Mesendoderm (in vitro differentiated cells): ENCODE measurements at regions not wholly inside any gene's neighbourhood (a gene's known extent, or its start where the extent isn't known, plus 50 kb on each side); places are given as distances from the start of the nearest gene placed in this dataset.

Source experiments
- DNase-seq: peaks from one replicate; pipeline ENCODE4 v3.0.0; 2013
- H2AK5ac ChIP-seq: 2 replicates; pipeline ENCODE4 v1.6.1; 2013; ENCODE audit warnings: low read length, inconsistent platforms
- H2BK120ac ChIP-seq: 2 replicates; pipeline ENCODE4 v1.6.1; 2013; ENCODE audit warnings: low read depth, mild to moderate bottlenecking, low read length, moderate library complexity, mixed read lengths
- H2BK15ac ChIP-seq: replicated peaks from 2 replicates; pipeline ENCODE4 v1.6.1; 2013; ENCODE audit warnings: low read depth, mild to moderate bottlenecking, moderate library complexity
- H2BK5ac ChIP-seq: 2 replicates; pipeline ENCODE4 v1.6.1; 2013; ENCODE audit warnings: low read length, inconsistent platforms
- H3K18ac ChIP-seq: 2 replicates; pipeline ENCODE4 v1.6.1; 2013; ENCODE audit warnings: mild to moderate bottlenecking, low read length, mixed read lengths
- H3K23ac ChIP-seq: one replicate; pipeline ENCODE4 v1.6.1; 2013; ENCODE audit warnings: low read length
- H3K27ac ChIP-seq: 2 replicates; pipeline ENCODE4 v1.5.1; 2013; ENCODE audit warnings: low read depth, mild to moderate bottlenecking, inconsistent platforms, low read length, moderate library complexity
- H3K27me3 ChIP-seq: 2 replicates; pipeline ENCODE4 v1.6.1; 2013; ENCODE audit warnings: low read length, control low read depth, mild to moderate bottlenecking, inconsistent platforms; ENCODE audit not compliant: insufficient read depth, poor library complexity
- H3K36me3 ChIP-seq: 2 replicates; pipeline ENCODE4 v1.6.1; 2013; ENCODE audit warnings: low read length, inconsistent platforms; ENCODE audit not compliant: control insufficient read depth, insufficient read depth
- H3K4ac ChIP-seq: one replicate; pipeline ENCODE4 v1.6.1; 2013; ENCODE audit warnings: low read depth, mild to moderate bottlenecking, low read length, moderate library complexity
- H3K4me1 ChIP-seq: 2 replicates; pipeline ENCODE4 v1.6.1; 2013; ENCODE audit warnings: low read depth, low read length, inconsistent platforms; ENCODE audit not compliant: control insufficient read depth
- H3K4me2 ChIP-seq: 2 replicates; pipeline ENCODE4 v1.6.1; 2013; ENCODE audit warnings: low read length
- H3K4me3 ChIP-seq: 2 replicates; pipeline ENCODE4 v1.5.1; 2013; ENCODE audit warnings: mild to moderate bottlenecking, low read length
- H3K56ac ChIP-seq: one replicate; pipeline ENCODE4 v1.6.1; 2013; ENCODE audit warnings: low read length
- H3K79me1 ChIP-seq: 2 replicates; pipeline ENCODE4 v1.6.1; 2013; ENCODE audit warnings: low read length, inconsistent platforms
- H3K79me2 ChIP-seq: 2 replicates; pipeline ENCODE4 v1.6.1; 2013; ENCODE audit warnings: mild to moderate bottlenecking, low read length; ENCODE audit not compliant: control insufficient read depth, insufficient read depth
- H3K9ac ChIP-seq: 2 replicates; pipeline ENCODE4 v1.6.1; 2013; ENCODE audit warnings: low read length, inconsistent platforms
- H4K5ac ChIP-seq: one replicate; pipeline ENCODE4 v1.6.1; 2013; ENCODE audit warnings: low read length
- H4K8ac ChIP-seq: one replicate; pipeline ENCODE4 v1.6.1; 2013; ENCODE audit warnings: low read depth, mild to moderate bottlenecking, control low read depth, low read length, moderate library complexity
- WGBS: extraction: QIAGEN DNeasy Blood & Tissue Kit; methylation state at CpG from one replicate; pipeline ENCODE4 v1.1.7; 2013; ENCODE audit warnings: low lambda C conversion rate, missing lambda C conversion rate; ENCODE audit not compliant: insufficient coverage; ENCODE audit errors: extremely low coverage; 5-methylcytosine and 5-hydroxymethylcytosine counted together

GRCh38 chr7:18081617-18082016 is 54.0 kb upstream of the PRPS1L1 start:
- H3K4ac ChIP-seq, result no peak overlapping the region
- H4K5ac ChIP-seq, result no peak overlapping the region
- no peak overlapping the region for H3K18ac ChIP-seq
- no peak overlapping the region for H3K4me2 ChIP-seq
- no peaks in the 10 kb centered on the region for H3K79me1 ChIP-seq
- no peak overlapping the region for H3K4me3 ChIP-seq
- H3K9ac ChIP-seq, result no peak overlapping the region
- H3K56ac ChIP-seq, result no peak overlapping the region
- H3K27ac ChIP-seq, result no peak overlapping the region
- H2BK5ac ChIP-seq, result no peak overlapping the region
- H3K23ac ChIP-seq, result no peak overlapping the region
- no peaks in the 10 kb centered on the region for H3K4me1 ChIP-seq
- no peak overlapping the region for H4K8ac ChIP-seq
- H3K36me3 ChIP-seq, result no peaks in the 10 kb centered on the region
- H2AK5ac ChIP-seq, result no peak overlapping the region
- no peak overlapping the region for H2BK120ac ChIP-seq
- H2BK15ac ChIP-seq, result no peak overlapping the region
- no peaks in the 10 kb centered on the region for H3K79me2 ChIP-seq
- no peaks in the 10 kb centered on the region for H3K27me3 ChIP-seq
- no peak for DNase-seq

- no peak overlapping the region for H2BK120ac ChIP-seq
- no peaks in the 10 kb centered on the region for H3K79me1 ChIP-seq
- H4K8ac ChIP-seq, result no peak overlapping the region
- no peaks in the 10 kb centered on the region for H3K27me3 ChIP-seq
- H2BK15ac ChIP-seq, result no peak overlapping the region
- H3K36me3 ChIP-seq, result no peaks in the 10 kb centered on the region
- no peak overlapping the region for H3K23ac ChIP-seq
- no peak overlapping the region for H3K4me3 ChIP-seq
- no peak overlapping the region for H3K27ac ChIP-seq
- H3K79me2 ChIP-seq, result no peaks in the 10 kb centered on the region
- H3K4ac ChIP-seq, result no peak overlapping the region
- H3K18ac ChIP-seq, result no peak overlapping the region
- no peak overlapping the region for H2AK5ac ChIP-seq
- H4K5ac ChIP-seq, result no peak overlapping the region
- H3K4me1 ChIP-seq, result no peaks in the 10 kb centered on the region
- DNase-seq, result no peak
- H3K9ac ChIP-seq, result no peak overlapping the region
- H2BK5ac ChIP-seq, result no peak overlapping the region
- no peak overlapping the region for H3K56ac ChIP-seq
- WGBS, result no CpG with 5 or more reads among the region's 2 CpGs
- H3K4me2 ChIP-seq, result no peak overlapping the region
Observed at GRCh38 chr7:18082169-18082568, 54.5 kb upstream of the PRPS1L1 start.

GRCh38 chr7:18086165-18087025 is 58.7 kb upstream of the PRPS1L1 start:
- Histone ChIP-seq H3K9ac (peak overlapping the region; percentile 49), H3K4me2 (peak overlapping the region; percentile 79), H3K56ac (peak overlapping the region; percentile 58), H3K18ac (no peak overlapping the region), H4K8ac (no peak overlapping the region), H2BK15ac (no peak overlapping the region), H3K4me1 (no peaks in the 10 kb centered on the region), H3K79me1 (no peaks in the 10 kb centered on the region), H3K23ac (no peak overlapping the region), H3K27ac (no peak overlapping the region), H2AK5ac (no peak overlapping the region), H3K36me3 (no peaks in the 10 kb centered on the region), H3K79me2 (no peaks in the 10 kb centered on the region), H3K4me3 (peak overlapping the region; percentile 50), H3K4ac (no peak overlapping the region), H2BK5ac (no peak overlapping the region), H3K27me3 (no peaks in the 10 kb centered on the region), H4K5ac (no peak overlapping the region), H2BK120ac (no peak overlapping the region)
- DNase-seq, result peak; percentile 34
- no CpG with 5 or more reads among the region's 108 CpGs for WGBS

- H2BK15ac ChIP-seq, result no peak overlapping the region
- WGBS, result no CpG with 5 or more reads among the region's 38 CpGs
- peak; percentile 42 for DNase-seq
- no peak overlapping the region for H3K56ac ChIP-seq
- no peak overlapping the region for H4K5ac ChIP-seq
- H3K27ac ChIP-seq, result no peak overlapping the region
- H3K23ac ChIP-seq, result no peak overlapping the region
- no peak overlapping the region for H4K8ac ChIP-seq
- no peak overlapping the region for H2AK5ac ChIP-seq
- no peak overlapping the region for H2BK5ac ChIP-seq
- H3K79me1 ChIP-seq, result no peaks in the 10 kb centered on the region
- H3K4me3 ChIP-seq, result no peak overlapping the region
- H3K79me2 ChIP-seq, result no peaks in the 10 kb centered on the region
- no peaks in the 10 kb centered on the region for H3K27me3 ChIP-seq
- H2BK120ac ChIP-seq, result no peak overlapping the region
- H3K4me1 ChIP-seq, result no peaks in the 10 kb centered on the region
- H3K4me2 ChIP-seq, result peak overlapping the region; percentile 38
- no peak overlapping the region for H3K18ac ChIP-seq
- H3K9ac ChIP-seq, result peak overlapping the region; percentile 10
- no peak overlapping the region for H3K4ac ChIP-seq
- H3K36me3 ChIP-seq, result no peaks in the 10 kb centered on the region
Observed at GRCh38 chr7:18087026-18087686, 59.5 kb upstream of the PRPS1L1 start.

GRCh38 chr7:18087687-18088078 is 60.0 kb upstream of the PRPS1L1 start:
- no CpG with 5 or more reads among the region's 14 CpGs for WGBS
- no peak overlapping the region for H3K4ac ChIP-seq
- no peaks in the 10 kb centered on the region for H3K4me1 ChIP-seq
- H3K36me3 ChIP-seq, result no peaks in the 10 kb centered on the region
- H3K79me2 ChIP-seq, result no peaks in the 10 kb centered on the region
- no peaks in the 10 kb centered on the region for H3K27me3 ChIP-seq
- no peak overlapping the region for H2BK15ac ChIP-seq
- no peak overlapping the region for H4K8ac ChIP-seq
- H2BK5ac ChIP-seq, result no peak overlapping the region
- no peak overlapping the region for H3K18ac ChIP-seq
- no peak overlapping the region for H2BK120ac ChIP-seq
- H4K5ac ChIP-seq, result no peak overlapping the region
- H3K4me3 ChIP-seq, result no peak overlapping the region
- H3K23ac ChIP-seq, result no peak overlapping the region
- H3K56ac ChIP-seq, result no peak overlapping the region
- H2AK5ac ChIP-seq, result no peak overlapping the region
- no peak overlapping the region for H3K27ac ChIP-seq
- DNase-seq, result peak; percentile 61
- peak overlapping the region; percentile 38 for H3K4me2 ChIP-seq
- H3K79me1 ChIP-seq, result no peaks in the 10 kb centered on the region
- no peak overlapping the region for H3K9ac ChIP-seq
